ENCODE measurements at regions not wholly inside any gene's neighbourhood (a gene's known extent, or its start where the extent isn't known, plus 50 kb on each side); places are given as distances from the start of the nearest gene placed in this dataset.

DNA sequence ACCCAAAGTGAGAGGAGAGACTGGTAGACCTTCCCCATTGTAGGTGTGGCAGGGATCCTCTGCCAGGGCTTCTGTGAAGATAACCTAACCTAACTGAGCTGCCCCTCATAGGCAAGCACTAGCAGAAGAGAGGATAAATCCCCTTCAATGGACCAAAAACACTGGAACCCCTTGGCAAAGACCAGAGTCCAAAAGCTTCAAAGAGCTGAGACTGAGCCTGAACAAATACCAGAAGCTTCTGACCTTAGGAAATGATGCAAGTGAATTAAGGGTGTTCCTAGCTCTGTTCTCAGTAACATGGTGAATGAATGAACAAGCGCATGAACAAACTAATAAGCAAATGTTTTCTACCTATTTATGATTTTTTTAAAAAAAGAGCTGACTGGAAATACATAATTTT lies 123.2 kb downstream of the RRAGC start:
- TF ChIP-seq, protein P1, sequence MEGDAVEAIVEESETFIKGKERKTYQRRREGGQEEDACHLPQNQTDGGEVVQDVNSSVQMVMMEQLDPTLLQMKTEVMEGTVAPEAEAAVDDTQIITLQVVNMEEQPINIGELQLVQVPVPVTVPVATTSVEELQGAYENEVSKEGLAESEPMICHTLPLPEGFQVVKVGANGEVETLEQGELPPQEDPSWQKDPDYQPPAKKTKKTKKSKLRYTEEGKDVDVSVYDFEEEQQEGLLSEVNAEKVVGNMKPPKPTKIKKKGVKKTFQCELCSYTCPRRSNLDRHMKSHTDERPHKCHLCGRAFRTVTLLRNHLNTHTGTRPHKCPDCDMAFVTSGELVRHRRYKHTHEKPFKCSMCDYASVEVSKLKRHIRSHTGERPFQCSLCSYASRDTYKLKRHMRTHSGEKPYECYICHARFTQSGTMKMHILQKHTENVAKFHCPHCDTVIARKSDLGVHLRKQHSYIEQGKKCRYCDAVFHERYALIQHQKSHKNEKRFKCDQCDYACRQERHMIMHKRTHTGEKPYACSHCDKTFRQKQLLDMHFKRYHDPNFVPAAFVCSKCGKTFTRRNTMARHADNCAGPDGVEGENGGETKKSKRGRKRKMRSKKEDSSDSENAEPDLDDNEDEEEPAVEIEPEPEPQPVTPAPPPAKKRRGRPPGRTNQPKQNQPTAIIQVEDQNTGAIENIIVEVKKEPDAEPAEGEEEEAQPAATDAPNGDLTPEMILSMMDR (conservative IDR thresholded peaks at IDR 0.05): no peak
- no peak for TF ChIP-seq EZH2 (IDR thresholded peaks at IDR 0.05; ENCODE audit: low read depth)

Data from PC-9 (cell line).